Panc1 (cell line): ENCODE measurements at regions not wholly inside any gene's neighbourhood (a gene's known extent, or its start where the extent isn't known, plus 50 kb on each side); places are given as distances from the start of the nearest gene placed in this dataset.

ENCODE experiments used
- ATAC-seq: fragments of 200-7000 bp; cut with Tn5 transposase; 2 replicates; pipeline ENCODE4 v1.9.1; 2020; ENCODE audit warnings: mild to moderate bottlenecking, moderate library complexity
- BruUV-seq: library from RNA; stranded (reverse); fragments of 400-500 nt; replicated peaks from 2 replicates; lab custom pipeline; 2021; lab: Mats Ljungman, UMichigan
- CTCF ChIA-PET: fragments of 300-600 bp; sonication (Branson Sonifier 250); formaldehyde crosslinking; loops from one replicate; lab custom pipeline; 2022; ENCODE audit warnings: antibody characterized with exemption; lab: Charles Lee
- POLR2A ChIA-PET: fragments of 300-600 bp; sonication (Branson Sonifier 250); formaldehyde crosslinking; loops from one replicate; lab custom pipeline; 2022; ENCODE audit warnings: antibody characterized with exemption; lab: Charles Lee
- DNase-seq: peaks from one replicate; pipeline ENCODE4 v3.0.0-alpha.2; 2010; ENCODE audit warnings: low read depth, low spot score
- H3K27ac ChIP-seq: 2 replicates; pipeline ENCODE4 v1.5.1; 2011; ENCODE audit warnings: mild to moderate bottlenecking, low read length, inconsistent platforms
- H3K27me3 ChIP-seq: fragments of 200-500 bp; sonication (Bioruptor generic); 2 replicates; pipeline ENCODE4 v1.6.0; 2014; ENCODE audit warnings: low read length, inconsistent platforms; ENCODE audit not compliant: control insufficient read depth, insufficient read depth
- H3K36me3 ChIP-seq: fragments of 200-500 bp; sonication (Bioruptor generic); 2 replicates; pipeline ENCODE4 v1.5.1; 2014; ENCODE audit warnings: inconsistent platforms, mild to moderate bottlenecking, low read length, moderate library complexity; ENCODE audit not compliant: control insufficient read depth, insufficient read depth
- H3K4me1 ChIP-seq: 2 replicates; pipeline ENCODE4 v1.5.1; 2011; ENCODE audit warnings: inconsistent platforms, mild to moderate bottlenecking, low read length, moderate library complexity; ENCODE audit not compliant: control insufficient read depth, insufficient read depth
- H3K4me3 ChIP-seq, 2 experiments: 2 replicates each; pipeline ENCODE4 v1.5.1; 2011 to 2012; ENCODE audit warnings: low read depth in 2 of 2, low read length in 2 of 2, mild to moderate bottlenecking in 2 of 2, inconsistent platforms in 1 of 2, moderate library complexity in 1 of 2
- H3K9me3 ChIP-seq: fragments of 200-500 bp; sonication (Bioruptor generic); 2 replicates; pipeline ENCODE4 v1.5.1; 2014; ENCODE audit warnings: low read depth, mild to moderate bottlenecking, inconsistent platforms, low read length, moderate library complexity; ENCODE audit not compliant: control insufficient read depth, insufficient read depth
- CTCF ChIP-seq: fragments of 450-650 bp; IDR thresholded peaks from 2 replicates; pipeline ENCODE4 v1.5.1; 2017; ENCODE audit warnings: mild to moderate bottlenecking
- POLR2AphosphoS5 ChIP-seq: IDR thresholded peaks from 2 replicates; pipeline ENCODE4 v1.6.1; 2012; ENCODE audit warnings: mild to moderate bottlenecking, low read depth, low read length, moderate library complexity
- SIN3A ChIP-seq: IDR thresholded peaks from 2 replicates; pipeline ENCODE4 v1.6.1; 2012; ENCODE audit warnings: low read depth, mild to moderate bottlenecking, low read length, moderate library complexity, borderline replicate concordance; ENCODE audit not compliant: insufficient read depth
- TCF7L2 ChIP-seq: IDR thresholded peaks from 2 replicates; pipeline ENCODE4 v1.6.1; 2011; ENCODE audit warnings: mild to moderate bottlenecking, low read depth, low read length, inconsistent platforms
- in situ Hi-C: cut with HindIII; loops from 2 replicates; pipeline ENCODE4 v1.10.0; 2016; ENCODE audit warnings: low sequenced_read_pairs, low pct_unique_long_range_greater_than_20kb
- intact Hi-C: fragments of 100-400 bp; cut with micrococcal nuclease; formaldehyde crosslinking; loops from one replicate; pipeline ENCODE4 v1.10.0; 2022; ENCODE audit not compliant: unreplicated experiment
- TF ChIP-seq, protein P1 (sequence below), 2 experiments: IDR thresholded peaks; 2 replicates each; pipeline ENCODE4 v1.6.1; 2011 to 2012; ENCODE audit warnings: low read depth in 2 of 2, control low read depth in 1 of 2, low read length in 1 of 2, mild to moderate bottlenecking in 1 of 2, moderate library complexity in 1 of 2; ENCODE audit not compliant: insufficient read depth in 1 of 2

DNA sequence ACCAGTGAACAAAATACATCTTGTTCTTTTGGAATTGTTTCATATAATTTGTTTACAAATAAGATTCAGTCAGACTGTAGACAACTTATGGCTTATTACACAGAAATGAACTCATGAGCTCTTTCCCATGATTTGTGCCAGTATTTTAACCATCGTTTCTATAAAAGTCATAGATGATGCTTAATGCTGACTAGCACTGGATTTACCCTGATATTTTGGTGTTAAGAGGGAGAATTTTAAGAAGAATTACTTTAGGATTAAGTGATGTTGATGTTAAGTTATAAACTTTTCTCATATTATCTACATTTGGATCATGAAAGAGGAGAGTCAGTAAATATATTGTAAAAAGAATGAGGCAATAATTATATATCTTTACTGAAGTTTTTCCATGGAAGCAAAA lies 162.7 kb downstream of the POSTN start:
- no peak for DNase-seq
- intact Hi-C loops, result no loop called here
- TF ChIP-seq SIN3A, result no peak
- TF ChIP-seq, protein P1, sequence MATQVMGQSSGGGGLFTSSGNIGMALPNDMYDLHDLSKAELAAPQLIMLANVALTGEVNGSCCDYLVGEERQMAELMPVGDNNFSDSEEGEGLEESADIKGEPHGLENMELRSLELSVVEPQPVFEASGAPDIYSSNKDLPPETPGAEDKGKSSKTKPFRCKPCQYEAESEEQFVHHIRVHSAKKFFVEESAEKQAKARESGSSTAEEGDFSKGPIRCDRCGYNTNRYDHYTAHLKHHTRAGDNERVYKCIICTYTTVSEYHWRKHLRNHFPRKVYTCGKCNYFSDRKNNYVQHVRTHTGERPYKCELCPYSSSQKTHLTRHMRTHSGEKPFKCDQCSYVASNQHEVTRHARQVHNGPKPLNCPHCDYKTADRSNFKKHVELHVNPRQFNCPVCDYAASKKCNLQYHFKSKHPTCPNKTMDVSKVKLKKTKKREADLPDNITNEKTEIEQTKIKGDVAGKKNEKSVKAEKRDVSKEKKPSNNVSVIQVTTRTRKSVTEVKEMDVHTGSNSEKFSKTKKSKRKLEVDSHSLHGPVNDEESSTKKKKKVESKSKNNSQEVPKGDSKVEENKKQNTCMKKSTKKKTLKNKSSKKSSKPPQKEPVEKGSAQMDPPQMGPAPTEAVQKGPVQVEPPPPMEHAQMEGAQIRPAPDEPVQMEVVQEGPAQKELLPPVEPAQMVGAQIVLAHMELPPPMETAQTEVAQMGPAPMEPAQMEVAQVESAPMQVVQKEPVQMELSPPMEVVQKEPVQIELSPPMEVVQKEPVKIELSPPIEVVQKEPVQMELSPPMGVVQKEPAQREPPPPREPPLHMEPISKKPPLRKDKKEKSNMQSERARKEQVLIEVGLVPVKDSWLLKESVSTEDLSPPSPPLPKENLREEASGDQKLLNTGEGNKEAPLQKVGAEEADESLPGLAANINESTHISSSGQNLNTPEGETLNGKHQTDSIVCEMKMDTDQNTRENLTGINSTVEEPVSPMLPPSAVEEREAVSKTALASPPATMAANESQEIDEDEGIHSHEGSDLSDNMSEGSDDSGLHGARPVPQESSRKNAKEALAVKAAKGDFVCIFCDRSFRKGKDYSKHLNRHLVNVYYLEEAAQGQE (IDR thresholded peaks at IDR 0.05; ENCODE audit: insufficient read depth in 1 of 2, low read depth in 2 of 2, low read length in 1 of 2), result no peak
- TF ChIP-seq POLR2AphosphoS5, result no peak
- TF ChIP-seq CTCF, result no peak
- no peak for TF ChIP-seq TCF7L2
- no TSS peak for BruUV-seq
- ChIA-PET POLR2A (no interaction called here), CTCF (no interaction called here)
- in situ Hi-C loops, result no loop called here
- Histone ChIP-seq H3K4me3 (no peak overlapping the region), H3K27ac (no peak overlapping the region), H3K9me3 (no peaks in the 10 kb centered on the region), H3K36me3 (no peaks in the 10 kb centered on the region), H3K27me3 (no peaks in the 10 kb centered on the region), H3K4me1 (no peaks in the 10 kb centered on the region)
- no peak for ATAC-seq

- intact Hi-C loops, result no loop called here
- ChIA-PET POLR2A (no interaction called here), CTCF (no interaction called here)
- in situ Hi-C loops, result no loop called here
- no peaks in the 10 kb centered on the region for H3K36me3 ChIP-seq
- H3K27me3 ChIP-seq, result no peaks in the 10 kb centered on the region
- no TSS peak for BruUV-seq
- no peak overlapping the region for H3K4me3 ChIP-seq
- H3K9me3 ChIP-seq, result no peaks in the 10 kb centered on the region
- no peak for TF ChIP-seq SIN3A
- TF ChIP-seq, protein P1 (IDR thresholded peaks at IDR 0.05; ENCODE audit: insufficient read depth in 1 of 2, low read depth in 2 of 2, low read length in 1 of 2), result no peak
- TF ChIP-seq TCF7L2, result no peak
- TF ChIP-seq CTCF, result no peak
- no peak for TF ChIP-seq POLR2AphosphoS5
- no peaks in the 10 kb centered on the region for H3K4me1 ChIP-seq
- no peak overlapping the region for H3K27ac ChIP-seq
- DNase-seq (no peak), ATAC-seq (no peak)
These were observed 165.5 kb downstream of the POSTN start for GRCh38 chr13:37433086-37433485.
